ENCODE measurements at regions not wholly inside any gene's neighbourhood (a gene's known extent, or its start where the extent isn't known, plus 50 kb on each side); places are given as distances from the start of the nearest gene placed in this dataset.

DNA sequence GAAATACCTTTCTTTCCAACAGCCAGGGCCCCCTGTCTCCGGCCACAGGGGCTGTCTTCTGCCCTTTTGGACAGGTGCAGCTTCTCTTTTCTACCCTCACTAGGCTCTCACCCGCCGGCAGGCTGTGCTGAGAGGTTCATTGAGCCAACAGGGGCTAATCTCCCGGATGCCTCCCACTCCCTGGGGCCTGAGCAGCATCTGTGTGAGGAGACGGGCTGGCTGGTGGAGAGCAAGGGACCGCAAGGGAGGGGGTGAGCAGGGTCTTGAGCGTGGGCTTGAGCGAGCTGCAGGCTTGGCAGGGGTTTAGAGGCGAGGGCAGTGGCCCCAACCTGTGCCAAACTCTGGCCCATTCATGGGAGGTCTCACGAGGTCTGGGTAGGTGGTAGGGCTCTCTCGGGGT is 56.5 kb upstream of the CST7 start:
- TF ChIP-seq, protein P1, sequence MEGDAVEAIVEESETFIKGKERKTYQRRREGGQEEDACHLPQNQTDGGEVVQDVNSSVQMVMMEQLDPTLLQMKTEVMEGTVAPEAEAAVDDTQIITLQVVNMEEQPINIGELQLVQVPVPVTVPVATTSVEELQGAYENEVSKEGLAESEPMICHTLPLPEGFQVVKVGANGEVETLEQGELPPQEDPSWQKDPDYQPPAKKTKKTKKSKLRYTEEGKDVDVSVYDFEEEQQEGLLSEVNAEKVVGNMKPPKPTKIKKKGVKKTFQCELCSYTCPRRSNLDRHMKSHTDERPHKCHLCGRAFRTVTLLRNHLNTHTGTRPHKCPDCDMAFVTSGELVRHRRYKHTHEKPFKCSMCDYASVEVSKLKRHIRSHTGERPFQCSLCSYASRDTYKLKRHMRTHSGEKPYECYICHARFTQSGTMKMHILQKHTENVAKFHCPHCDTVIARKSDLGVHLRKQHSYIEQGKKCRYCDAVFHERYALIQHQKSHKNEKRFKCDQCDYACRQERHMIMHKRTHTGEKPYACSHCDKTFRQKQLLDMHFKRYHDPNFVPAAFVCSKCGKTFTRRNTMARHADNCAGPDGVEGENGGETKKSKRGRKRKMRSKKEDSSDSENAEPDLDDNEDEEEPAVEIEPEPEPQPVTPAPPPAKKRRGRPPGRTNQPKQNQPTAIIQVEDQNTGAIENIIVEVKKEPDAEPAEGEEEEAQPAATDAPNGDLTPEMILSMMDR (IDR thresholded peaks at IDR 0.05; ENCODE audit: low read depth, low read length), result no peak
- H3K4me1 ChIP-seq (ENCODE audit: low read depth), result no peaks in the 10 kb centered on the region
- H3K27me3 ChIP-seq, result no peaks in the 10 kb centered on the region
- H3K36me3 ChIP-seq, result no peaks in the 10 kb centered on the region
- DNase-seq (ENCODE audit: low read depth in 1 of 2, low spot score in 1 of 2), result no peak
- H3K9me3 ChIP-seq (ENCODE audit: low read depth), result no peaks in the 10 kb centered on the region
- no peak overlapping the region for H3K27ac ChIP-seq
- H3K4me3 ChIP-seq, result no peak overlapping the region

DNA sequence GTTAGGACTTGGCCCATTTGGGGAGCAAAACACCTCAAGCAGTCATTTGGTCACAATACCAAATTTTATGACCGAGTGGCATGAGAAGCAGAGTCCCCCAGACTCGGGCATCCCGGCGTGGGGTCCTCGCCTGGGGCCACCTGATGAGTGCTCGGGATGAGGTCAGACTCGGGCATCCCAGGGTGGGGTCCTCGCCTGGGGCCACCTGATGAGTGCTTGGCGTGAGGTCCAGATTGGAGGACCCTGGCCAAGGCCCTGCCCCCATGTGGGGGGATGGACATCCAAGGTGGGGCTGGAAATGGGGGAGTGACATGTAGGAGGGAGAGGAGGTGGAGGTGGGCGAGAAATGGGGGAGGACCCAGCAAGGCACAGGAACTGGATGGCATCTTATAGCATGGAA is 56.1 kb upstream of the CST7 start:
- no peaks in the 10 kb centered on the region for H3K36me3 ChIP-seq
- no peaks in the 10 kb centered on the region for H3K9me3 ChIP-seq (ENCODE audit: low read depth)
- H3K4me3 ChIP-seq, result no peak overlapping the region
- no peak overlapping the region for H3K27ac ChIP-seq
- TF ChIP-seq, protein P1 (IDR thresholded peaks at IDR 0.05; ENCODE audit: low read depth, low read length), result no peak
- H3K4me1 ChIP-seq (ENCODE audit: low read depth), result no peaks in the 10 kb centered on the region
- H3K27me3 ChIP-seq, result no peaks in the 10 kb centered on the region
- DNase-seq (ENCODE audit: low read depth in 1 of 2, low spot score in 1 of 2), result no peak

DNA sequence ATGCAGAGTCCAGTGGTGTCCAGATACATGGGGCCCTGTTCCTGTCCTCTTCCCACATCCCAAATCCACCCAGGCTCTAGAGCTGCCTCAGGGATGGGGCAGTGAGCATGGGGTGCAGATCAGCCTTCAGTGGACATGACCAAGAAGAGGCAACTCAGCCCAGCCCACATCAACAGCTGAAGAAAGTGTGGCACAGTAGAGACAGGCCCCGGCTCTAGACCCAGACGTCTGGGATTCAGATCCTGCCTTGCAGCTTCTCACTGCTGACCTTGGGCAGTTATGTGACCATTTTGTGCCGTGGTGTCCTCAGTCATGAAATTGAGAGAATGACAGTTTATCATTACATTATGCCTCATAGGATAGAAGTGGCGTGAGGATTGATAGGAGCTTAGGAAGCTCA is 54.6 kb upstream of the CST7 start:
- Histone ChIP-seq H3K9me3 (ENCODE audit: low read depth) (no peaks in the 10 kb centered on the region), H3K27ac (no peak overlapping the region), H3K4me1 (ENCODE audit: low read depth) (no peaks in the 10 kb centered on the region), H3K36me3 (no peaks in the 10 kb centered on the region), H3K4me3 (no peak overlapping the region), H3K27me3 (no peaks in the 10 kb centered on the region)
- no peak for DNase-seq (ENCODE audit: low read depth in 1 of 2, low spot score in 1 of 2)
- TF ChIP-seq, protein P1 (IDR thresholded peaks at IDR 0.05; ENCODE audit: low read depth, low read length), result no peak

DNA sequence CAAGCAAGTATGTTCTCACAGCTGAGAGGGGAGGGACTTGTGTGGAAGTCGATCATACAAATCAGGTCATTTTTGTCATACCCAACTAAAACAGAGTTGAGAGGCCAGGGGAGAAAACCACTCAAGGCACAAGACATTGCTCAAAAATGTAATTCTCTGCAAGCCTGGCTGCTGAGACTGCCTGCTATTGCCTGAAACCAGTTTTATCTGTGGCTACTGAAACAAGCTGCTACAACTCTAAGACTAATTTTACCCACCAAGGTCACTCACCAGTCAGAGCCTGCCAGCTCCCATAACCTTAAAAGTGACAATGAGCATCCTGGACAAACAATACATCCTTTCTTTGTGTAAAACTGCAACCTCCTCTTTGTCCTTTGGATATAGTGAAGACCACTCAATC is 54.1 kb upstream of the CST7 start:
- DNase-seq (ENCODE audit: low read depth in 1 of 2, low spot score in 1 of 2), result no peak
- Histone ChIP-seq H3K36me3 (no peaks in the 10 kb centered on the region), H3K9me3 (ENCODE audit: low read depth) (no peaks in the 10 kb centered on the region), H3K27ac (no peak overlapping the region), H3K27me3 (no peaks in the 10 kb centered on the region), H3K4me3 (no peak overlapping the region), H3K4me1 (ENCODE audit: low read depth) (no peaks in the 10 kb centered on the region)
- TF ChIP-seq, protein P1 (IDR thresholded peaks at IDR 0.05; ENCODE audit: low read depth, low read length), result no peak

DNA sequence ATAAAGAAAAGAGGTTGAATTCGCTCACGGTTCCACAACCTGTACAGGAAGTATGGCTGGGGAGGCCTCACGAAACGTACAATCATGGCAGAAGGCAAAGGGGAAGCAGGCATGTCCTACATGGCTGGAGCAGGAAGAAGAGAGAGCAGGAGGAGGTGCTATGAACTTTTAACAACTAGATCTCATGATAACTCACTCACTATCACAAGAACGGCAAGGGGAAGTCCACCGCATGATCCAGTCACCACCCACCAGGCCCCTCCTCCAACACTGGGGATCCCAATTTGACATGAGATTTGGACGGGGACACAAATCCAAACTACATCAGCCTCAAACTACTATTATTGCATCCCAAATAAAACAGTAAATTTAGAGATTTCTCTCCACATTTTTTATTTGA is 53.6 kb upstream of the CST7 start:
- TF ChIP-seq, protein P1 (IDR thresholded peaks at IDR 0.05; ENCODE audit: low read depth, low read length), result no peak
- no peaks in the 10 kb centered on the region for H3K9me3 ChIP-seq (ENCODE audit: low read depth)
- no peaks in the 10 kb centered on the region for H3K36me3 ChIP-seq
- no peaks in the 10 kb centered on the region for H3K4me1 ChIP-seq (ENCODE audit: low read depth)
- no peak for DNase-seq (ENCODE audit: low read depth in 1 of 2, low spot score in 1 of 2)
- no peak overlapping the region for H3K27ac ChIP-seq
- no peaks in the 10 kb centered on the region for H3K27me3 ChIP-seq
- no peak overlapping the region for H3K4me3 ChIP-seq
